ENCODE measurements at regions not wholly inside any gene's neighbourhood (a gene's known extent, or its start where the extent isn't known, plus 50 kb on each side); places are given as distances from the start of the nearest gene placed in this dataset.

GRCh38 chr4:181271116-181271640 lies 972.0 kb upstream of the TENM3 start:
- TF ChIP-seq MAX (IDR thresholded peaks at IDR 0.05) (no peak), ELF1 (IDR thresholded peaks at IDR 0.05; ENCODE audit: borderline replicate concordance, low read depth) (no peak), SRF (IDR thresholded peaks at IDR 0.05; ENCODE audit: low read depth) (no peak), JUND (IDR thresholded peaks at IDR 0.05) (no peak), ZFX (IDR thresholded peaks at IDR 0.05) (no peak), POLR2AphosphoS5 (IDR thresholded peaks at IDR 0.05; ENCODE audit: low read depth, low read length) (no peak), CBX3 (IDR thresholded peaks at IDR 0.05; ENCODE audit: low read depth) (no peak)
- TF ChIP-seq, protein P1, sequence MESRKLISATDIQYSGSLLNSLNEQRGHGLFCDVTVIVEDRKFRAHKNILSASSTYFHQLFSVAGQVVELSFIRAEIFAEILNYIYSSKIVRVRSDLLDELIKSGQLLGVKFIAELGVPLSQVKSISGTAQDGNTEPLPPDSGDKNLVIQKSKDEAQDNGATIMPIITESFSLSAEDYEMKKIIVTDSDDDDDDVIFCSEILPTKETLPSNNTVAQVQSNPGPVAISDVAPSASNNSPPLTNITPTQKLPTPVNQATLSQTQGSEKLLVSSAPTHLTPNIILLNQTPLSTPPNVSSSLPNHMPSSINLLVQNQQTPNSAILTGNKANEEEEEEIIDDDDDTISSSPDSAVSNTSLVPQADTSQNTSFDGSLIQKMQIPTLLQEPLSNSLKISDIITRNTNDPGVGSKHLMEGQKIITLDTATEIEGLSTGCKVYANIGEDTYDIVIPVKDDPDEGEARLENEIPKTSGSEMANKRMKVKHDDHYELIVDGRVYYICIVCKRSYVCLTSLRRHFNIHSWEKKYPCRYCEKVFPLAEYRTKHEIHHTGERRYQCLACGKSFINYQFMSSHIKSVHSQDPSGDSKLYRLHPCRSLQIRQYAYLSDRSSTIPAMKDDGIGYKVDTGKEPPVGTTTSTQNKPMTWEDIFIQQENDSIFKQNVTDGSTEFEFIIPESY (IDR thresholded peaks at IDR 0.05; ENCODE audit: extremely low read depth, insufficient replicate concordance, low read length): no peak
- no peak overlapping the region for H3K9ac ChIP-seq (ENCODE audit: low read length)
- POLR2A ChIA-PET: no interaction called here
- RAD21 ChIA-PET (ENCODE audit: low non-redundant PET in 1 of 2, low total read pairs in 2 of 2, uncharacterized antibody in 2 of 2, unreplicated experiment in 2 of 2): no interaction called here
- BruUV-seq (replicated peaks): no TSS peak
- DNase-seq (ENCODE audit: low read depth, low spot score) (no peak), ATAC-seq (no peak)
- H3K4me3 ChIP-seq (replicated peaks in 1 of 2; ENCODE audit: low read depth in 1 of 2, low read length in 2 of 2): no peak overlapping the region
- H3K4me2 ChIP-seq (ENCODE audit: low read length): no peak overlapping the region
- H3K36me3 ChIP-seq (ENCODE audit: control insufficient read depth in 1 of 2, insufficient read depth in 2 of 2, low read length in 2 of 2): no peaks in the 10 kb centered on the region
- no peaks in the 10 kb centered on the region for H3K9me3 ChIP-seq (ENCODE audit: control insufficient read depth in 1 of 2, insufficient read depth in 1 of 2, low read depth in 1 of 2, low read length in 2 of 2)
- H3K79me2 ChIP-seq (ENCODE audit: insufficient read depth, low read length): no peaks in the 10 kb centered on the region
- H3K27me3 ChIP-seq (ENCODE audit: insufficient read depth, low read length): no peaks in the 10 kb centered on the region
- H4K20me1 ChIP-seq (ENCODE audit: insufficient read depth): no peaks in the 10 kb centered on the region
- no peak overlapping the region for H2AFZ ChIP-seq (ENCODE audit: low read depth, low read length, poor library complexity, severe bottlenecking)
- H3K27ac ChIP-seq (ENCODE audit: low read depth, low read length): no peak overlapping the region
- no peaks in the 10 kb centered on the region for H3K4me1 ChIP-seq (ENCODE audit: control insufficient read depth in 1 of 2, insufficient read depth in 2 of 2, low read length in 2 of 2)
- intact Hi-C loops (cut with micrococcal nuclease): no loop called here
- H3K9me2 ChIP-seq (ENCODE audit: insufficient read depth): no peaks in the 10 kb centered on the region
- CTCF ChIA-PET: no interaction called here

- Histone ChIP-seq H3K4me2 (ENCODE audit: low read length) (no peak overlapping the region), H4K20me1 (ENCODE audit: insufficient read depth) (no peaks in the 10 kb centered on the region), H3K4me1 (ENCODE audit: control insufficient read depth in 1 of 2, insufficient read depth in 2 of 2, low read length in 2 of 2) (no peaks in the 10 kb centered on the region), H3K9ac (ENCODE audit: low read length) (no peak overlapping the region), H3K79me2 (ENCODE audit: insufficient read depth, low read length) (no peaks in the 10 kb centered on the region), H3K9me2 (ENCODE audit: insufficient read depth) (no peaks in the 10 kb centered on the region), H3K36me3 (ENCODE audit: control insufficient read depth in 1 of 2, insufficient read depth in 2 of 2, low read length in 2 of 2) (no peaks in the 10 kb centered on the region), H3K27ac (ENCODE audit: low read depth, low read length) (no peak overlapping the region), H3K4me3 (replicated peaks in 1 of 2; ENCODE audit: low read depth in 1 of 2, low read length in 2 of 2) (no peak overlapping the region), H2AFZ (ENCODE audit: low read depth, low read length, poor library complexity, severe bottlenecking) (no peak overlapping the region), H3K27me3 (ENCODE audit: insufficient read depth, low read length) (no peaks in the 10 kb centered on the region), H3K9me3 (ENCODE audit: control insufficient read depth in 1 of 2, insufficient read depth in 1 of 2, low read depth in 1 of 2, low read length in 2 of 2) (no peaks in the 10 kb centered on the region)
- ChIA-PET POLR2A (no interaction called here), RAD21 (ENCODE audit: low non-redundant PET in 1 of 2, low total read pairs in 2 of 2, uncharacterized antibody in 2 of 2, unreplicated experiment in 2 of 2) (no interaction called here), CTCF (interaction anchor here (1.1 kb wide), 1 partner anchor 11 kb away, joined by 3 read pairs; no protein-coding TSS in a partner anchor)
- ATAC-seq: no peak
- BruUV-seq (replicated peaks): no TSS peak
- no peak for TF ChIP-seq POLR2A (IDR thresholded peaks at IDR 0.05; ENCODE audit: borderline replicate concordance, extremely low read depth, insufficient read depth, insufficient read length)
- no peak for TF ChIP-seq TCF7L2 (IDR thresholded peaks at IDR 0.05; ENCODE audit: borderline replicate concordance, extremely low read depth, insufficient read depth, insufficient read length)
- no peak for TF ChIP-seq JUND (IDR thresholded peaks at IDR 0.05)
- no peak for TF ChIP-seq SP1 (IDR thresholded peaks at IDR 0.05; ENCODE audit: low read depth)
- TF ChIP-seq EZH2phosphoT487 (IDR thresholded peaks at IDR 0.05; ENCODE audit: borderline replicate concordance): no peak
- TF ChIP-seq ZFX (IDR thresholded peaks at IDR 0.05): no peak
- TF ChIP-seq POLR2AphosphoS5 (IDR thresholded peaks at IDR 0.05; ENCODE audit: low read depth, low read length): no peak
- no peak for TF ChIP-seq YY1 (IDR thresholded peaks at IDR 0.05; ENCODE audit: extremely low read depth, insufficient replicate concordance, low read depth, low read length)
- intact Hi-C loops (cut with micrococcal nuclease): no loop called here
- no peak for DNase-seq (ENCODE audit: low read depth, low spot score)
These were observed 970.8 kb upstream of the TENM3 start for GRCh38 chr4:181272422-181272821.

All from HCT116 (cell line).